SK-N-MC (cell line): ENCODE measurements at regions not wholly inside any gene's neighbourhood (a gene's known extent, or its start where the extent isn't known, plus 50 kb on each side); places are given as distances from the start of the nearest gene placed in this dataset.

Source experiments
- EZH2 ChIP-seq: fragments of 200-600 bp; sonication (generic); IDR thresholded peaks from one replicate; pipeline ENCODE4 v1.6.1; 2017; ENCODE audit warnings: antibody characterized with exemption
- POLR2AphosphoS5 ChIP-seq: IDR thresholded peaks from 2 replicates; pipeline ENCODE4 v1.6.1; 2012; ENCODE audit warnings: mild to moderate bottlenecking, low read depth, low read length, borderline replicate concordance

GRCh38 chr13:58025821-58026220, 394.3 kb downstream of the PCDH17 start:
- TF ChIP-seq EZH2 (no peak), POLR2AphosphoS5 (no peak)
